IMR-90 (cell line): ENCODE measurements at regions not wholly inside any gene's neighbourhood (a gene's known extent, or its start where the extent isn't known, plus 50 kb on each side); places are given as distances from the start of the nearest gene placed in this dataset.

Source experiments
- ATAC-seq: fragments of 200-7000 bp; cut with Tn5 transposase; 2 replicates; pipeline ENCODE4 v1.9.1; 2020; ENCODE audit warnings: low read depth, mild to moderate bottlenecking, moderate library complexity
- BruUV-seq: library from RNA; stranded (reverse); fragments of 400-500 nt; replicated peaks from 2 replicates; lab custom pipeline; 2021; lab: Mats Ljungman, UMichigan
- CTCF ChIA-PET: fragments of 300-600 bp; formaldehyde crosslinking; extraction: SDS; loops from one replicate; lab custom pipeline; 2021; ENCODE audit warnings: antibody characterized with exemption; lab: Yijun Ruan, JAX
- POLR2A ChIA-PET: fragments of 300-600 bp; sonication (Branson Sonifier 250); formaldehyde crosslinking; loops from one replicate; lab custom pipeline; 2022; ENCODE audit warnings: antibody characterized with exemption; ENCODE audit not compliant: unreplicated experiment; lab: Charles Lee
- DNase-seq: peaks from one replicate; pipeline ENCODE4 v3.0.0; 2013
- H2AFZ ChIP-seq: replicated peaks from 2 replicates; pipeline ENCODE3; 2013; ENCODE audit warnings: low read length, mild to moderate bottlenecking; ENCODE audit not compliant: poor library complexity
- H2AK5ac ChIP-seq: 2 replicates; pipeline ENCODE4 v1.6.1; 2013; ENCODE audit warnings: low read depth, low read length, inconsistent platforms
- H2AK9ac ChIP-seq: replicated peaks from 2 replicates; pipeline ENCODE3; 2013; ENCODE audit warnings: mild to moderate bottlenecking, low read depth, low read length, moderate library complexity; ENCODE audit not compliant: poor library complexity
- H2BK120ac ChIP-seq: 2 replicates; pipeline ENCODE4 v1.6.1; 2013; ENCODE audit warnings: low read depth, low read length, inconsistent platforms
- H2BK15ac ChIP-seq: 3 replicates; pipeline ENCODE4 v1.6.1; 2013; ENCODE audit warnings: low read depth, low read length, inconsistent platforms
- H2BK20ac ChIP-seq: 2 replicates; pipeline ENCODE4 v1.6.1; 2013; ENCODE audit warnings: low read depth, mild to moderate bottlenecking, inconsistent platforms, low read length, moderate library complexity
- H2BK5ac ChIP-seq: 2 replicates; pipeline ENCODE4 v1.6.1; 2013; ENCODE audit warnings: mild to moderate bottlenecking, low read depth, low read length, inconsistent platforms; ENCODE audit not compliant: poor library complexity, severe bottlenecking
- H3K14ac ChIP-seq: replicated peaks from 2 replicates; pipeline ENCODE4 v1.6.1; 2013; ENCODE audit warnings: low read depth, low read length, inconsistent platforms
- H3K18ac ChIP-seq: 2 replicates; pipeline ENCODE4 v1.6.1; 2013; ENCODE audit warnings: low read depth, low read length, control low read depth
- H3K23ac ChIP-seq: 2 replicates; pipeline ENCODE4 v1.6.1; 2013; ENCODE audit warnings: low read depth, low read length, inconsistent platforms
- H3K27ac ChIP-seq: 2 replicates; pipeline ENCODE4 v1.5.1; 2013; ENCODE audit warnings: mild to moderate bottlenecking, control low read depth, low read length; ENCODE audit not compliant: insufficient read depth
- H3K27me3 ChIP-seq: 2 replicates; pipeline ENCODE4 v1.6.1; 2013; ENCODE audit warnings: low read length; ENCODE audit not compliant: control insufficient read depth, insufficient read depth
- H3K36me3 ChIP-seq: 2 replicates; pipeline ENCODE4 v1.6.1; 2013; ENCODE audit warnings: low read length, mixed read lengths; ENCODE audit not compliant: control insufficient read depth, insufficient read depth
- H3K4ac ChIP-seq: 2 replicates; pipeline ENCODE4 v1.6.1; 2013; ENCODE audit warnings: low read depth, low read length, inconsistent platforms
- H3K4me1 ChIP-seq: 2 replicates; pipeline ENCODE4 v1.6.1; 2013; ENCODE audit warnings: low read length, mixed read lengths; ENCODE audit not compliant: control insufficient read depth, insufficient read depth
- H3K4me2 ChIP-seq: 2 replicates; pipeline ENCODE4 v1.6.1; 2013; ENCODE audit warnings: low read depth, mild to moderate bottlenecking, control low read depth, low read length, moderate library complexity
- H3K4me3 ChIP-seq: 2 replicates; pipeline ENCODE4 v1.5.1; 2013; ENCODE audit warnings: low read depth, mild to moderate bottlenecking, control low read depth, low read length, moderate library complexity; ENCODE audit not compliant: insufficient read depth
- H3K56ac ChIP-seq: 2 replicates; pipeline ENCODE4 v1.6.1; 2013; ENCODE audit warnings: low read length, inconsistent platforms; ENCODE audit not compliant: insufficient read depth; ENCODE audit errors: extremely low read depth
- H3K79me1 ChIP-seq, 2 experiments: 2 replicates each; pipeline ENCODE4 v1.6.1; 2013; ENCODE audit warnings: low read length in 2 of 2, inconsistent platforms in 1 of 2, low read depth in 1 of 2
- H3K9ac ChIP-seq: 2 replicates; pipeline ENCODE4 v1.6.1; 2013; ENCODE audit warnings: low read depth, low read length, control low read depth
- H3K9me1 ChIP-seq: 2 replicates; pipeline ENCODE4 v1.6.1; 2013; ENCODE audit warnings: low read length, inconsistent platforms; ENCODE audit not compliant: insufficient read depth
- H3K9me3 ChIP-seq: 2 replicates; pipeline ENCODE4 v1.6.1; 2013; ENCODE audit warnings: low read length; ENCODE audit not compliant: control insufficient read depth, insufficient read depth
- H4K20me1 ChIP-seq: 2 replicates; pipeline ENCODE4 v1.6.1; 2013; ENCODE audit warnings: low read length, inconsistent platforms; ENCODE audit not compliant: insufficient read depth
- H4K5ac ChIP-seq: 2 replicates; pipeline ENCODE4 v1.6.1; 2013; ENCODE audit warnings: mild to moderate bottlenecking, low read depth, low read length, control low read depth
- H4K8ac ChIP-seq, 2 experiments: 2 replicates each; pipeline ENCODE4 v1.6.1; 2013; ENCODE audit warnings: low read depth in 2 of 2, low read length in 2 of 2, control low read depth in 1 of 2, inconsistent platforms in 1 of 2
- H4K91ac ChIP-seq: 2 replicates; pipeline ENCODE4 v1.6.1; 2013; ENCODE audit warnings: low read depth, low read length, inconsistent platforms; ENCODE audit not compliant: insufficient read depth
- BHLHE40 ChIP-seq: fragments of 150-350 bp; IDR thresholded peaks from 2 replicates; pipeline ENCODE4 v1.6.1; 2016; ENCODE audit warnings: mild to moderate bottlenecking, low read depth, low read length
- CEBPB ChIP-seq: IDR thresholded peaks from 2 replicates; pipeline ENCODE4 v1.6.1; 2012; ENCODE audit warnings: low read depth, low read length, improper control_type of control experiment
- CHD1 ChIP-seq: IDR thresholded peaks from 2 replicates; pipeline ENCODE4 v1.6.1; 2012; ENCODE audit warnings: low read depth, low read length, improper control_type of control experiment
- FOS ChIP-seq: fragments of 150-350 bp; IDR thresholded peaks from 2 replicates; pipeline ENCODE4 v1.6.1; 2016; ENCODE audit warnings: low read depth, low read length
- MAZ ChIP-seq: IDR thresholded peaks from 2 replicates; pipeline ENCODE4 v1.6.1; 2012; ENCODE audit warnings: low read depth, mild to moderate bottlenecking, low read length, improper control_type of control experiment, moderate library complexity, borderline replicate concordance
- MXI1 ChIP-seq: IDR thresholded peaks from 2 replicates; pipeline ENCODE4 v1.6.1; 2012; ENCODE audit warnings: low read depth, mild to moderate bottlenecking, low read length, moderate library complexity, borderline replicate concordance
- NFE2L2 ChIP-seq: fragments of 150-350 bp; IDR thresholded peaks from 2 replicates; pipeline ENCODE4 v1.6.1; 2016; ENCODE audit warnings: low read depth, mild to moderate bottlenecking, low read length
- POLR2A ChIP-seq: IDR thresholded peaks from 2 replicates; pipeline ENCODE4 v1.6.1; 2012; ENCODE audit warnings: mild to moderate bottlenecking, low read depth, low read length
- RAD21 ChIP-seq: IDR thresholded peaks from 2 replicates; pipeline ENCODE4 v1.6.1; 2012; ENCODE audit warnings: low read length, improper control_type of control experiment
- RCOR1 ChIP-seq: IDR thresholded peaks from 2 replicates; pipeline ENCODE4 v1.6.1; 2012; ENCODE audit warnings: mild to moderate bottlenecking, low read length, improper control_type of control experiment; ENCODE audit not compliant: insufficient replicate concordance
- RFX5 ChIP-seq: IDR thresholded peaks from 2 replicates; pipeline ENCODE4 v1.8.0; 2012; ENCODE audit warnings: low read depth, mild to moderate bottlenecking, low read length, moderate library complexity
- SMC3 ChIP-seq: fragments of 150-350 bp; IDR thresholded peaks from 2 replicates; pipeline ENCODE4 v1.6.1; 2016; ENCODE audit warnings: low read depth, mild to moderate bottlenecking, antibody characterized with exemption, low read length, moderate library complexity
- WGBS, 2 experiments: methylation state at CpG; one replicate each; pipeline versions ENCODE4 v1.1.5 to v1.1.7; 2013; ENCODE audit warnings: missing lambda C conversion rate in 2 of 2; ENCODE audit not compliant: insufficient read length in 1 of 2; ENCODE audit errors: extremely low coverage in 2 of 2; 5-methylcytosine and 5-hydroxymethylcytosine counted together
- dilution Hi-C: fragments of 300-500 bp; cut with HindIII; formaldehyde crosslinking; loops from one replicate; pipeline ENCODE4 v1.14.3; 2018; ENCODE audit warnings: low sequenced_read_pairs; ENCODE audit not compliant: unreplicated experiment
- in situ Hi-C: fragments of 300-500 bp; cut with MboI; formaldehyde crosslinking; loops from 3 replicates; pipeline ENCODE4 v1.14.3; 2019; ENCODE audit warnings: low sequenced_read_pairs, inconsistent platforms, mixed read lengths
- intact Hi-C: fragments of 100-400 bp; cut with micrococcal nuclease; formaldehyde crosslinking; loops from 2 replicates; pipeline ENCODE4 v1.10.0; 2022
- TF ChIP-seq, protein P1 (sequence below): conservative IDR thresholded peaks from 2 replicates; pipeline ENCODE4 v1.5.1; 2012; ENCODE audit warnings: mild to moderate bottlenecking, low read depth, low read length, improper control_type of control experiment

DNA sequence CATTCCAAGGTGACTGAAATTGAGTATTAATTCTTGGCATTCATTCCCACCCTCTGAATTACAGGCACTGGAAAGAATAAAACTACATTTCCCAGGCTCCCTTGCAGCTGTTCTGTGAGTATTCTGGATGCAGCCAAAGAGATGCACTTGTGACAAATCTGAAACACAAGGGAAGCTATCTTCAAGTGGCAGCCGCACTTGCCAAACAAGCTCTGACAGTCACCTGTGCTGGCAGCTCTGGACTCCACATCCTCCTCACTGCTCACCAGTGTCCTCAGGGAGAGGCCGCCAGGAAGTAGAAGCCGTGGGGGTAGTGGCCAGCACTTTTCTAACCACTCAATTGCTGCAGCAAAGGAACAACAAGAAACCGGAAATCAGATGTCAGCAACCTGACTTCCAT is 275.0 kb downstream of the NR2F1-AS1 start:
- intact Hi-C loops (no loop called here), dilution Hi-C loops (no loop called here), in situ Hi-C loops (no loop called here)
- Histone ChIP-seq H2AFZ (no peak overlapping the region), H3K27me3 (no peaks in the 10 kb centered on the region), H3K4me2 (no peak overlapping the region), H3K23ac (no peak overlapping the region), H2BK5ac (no peak overlapping the region), H2BK20ac (no peak overlapping the region), H4K8ac (no peak overlapping the region), H3K27ac (no peak overlapping the region), H4K91ac (no peak overlapping the region), H2AK9ac (no peak overlapping the region), H3K4me1 (no peaks in the 10 kb centered on the region), H3K4ac (no peak overlapping the region), H3K9me1 (peaks cover 3% of the 10 kb centered on the region), H2AK5ac (no peak overlapping the region), H3K36me3 (no peaks in the 10 kb centered on the region), H4K20me1 (no peaks in the 10 kb centered on the region), H3K4me3 (no peak overlapping the region), H3K14ac (no peak overlapping the region), H3K18ac (no peak overlapping the region), H3K79me1 (no peaks in the 10 kb centered on the region), H3K56ac (no peak overlapping the region), H2BK120ac (no peak overlapping the region), H3K9me3 (no peaks in the 10 kb centered on the region), H4K5ac (no peak overlapping the region), H2BK15ac (no peak overlapping the region), H3K9ac (no peak overlapping the region)
- ChIA-PET CTCF (no interaction called here), POLR2A (no interaction called here)
- 80% methylated on average over 2 of the region's 4 CpGs; no CpG with 5 or more reads in 1 of the 2 experiments for WGBS, 2 experiments
- no peak for ATAC-seq
- DNase-seq = no peak
- no TSS peak for BruUV-seq
- TF ChIP-seq MAZ (no peak), SMC3 (no peak), CEBPB (no peak), MXI1 (no peak), NFE2L2 (no peak), RAD21 (no peak), RCOR1 (no peak), FOS (no peak), BHLHE40 (no peak), POLR2A (no peak), CHD1 (no peak), RFX5 (no peak)
- TF ChIP-seq, protein P1, sequence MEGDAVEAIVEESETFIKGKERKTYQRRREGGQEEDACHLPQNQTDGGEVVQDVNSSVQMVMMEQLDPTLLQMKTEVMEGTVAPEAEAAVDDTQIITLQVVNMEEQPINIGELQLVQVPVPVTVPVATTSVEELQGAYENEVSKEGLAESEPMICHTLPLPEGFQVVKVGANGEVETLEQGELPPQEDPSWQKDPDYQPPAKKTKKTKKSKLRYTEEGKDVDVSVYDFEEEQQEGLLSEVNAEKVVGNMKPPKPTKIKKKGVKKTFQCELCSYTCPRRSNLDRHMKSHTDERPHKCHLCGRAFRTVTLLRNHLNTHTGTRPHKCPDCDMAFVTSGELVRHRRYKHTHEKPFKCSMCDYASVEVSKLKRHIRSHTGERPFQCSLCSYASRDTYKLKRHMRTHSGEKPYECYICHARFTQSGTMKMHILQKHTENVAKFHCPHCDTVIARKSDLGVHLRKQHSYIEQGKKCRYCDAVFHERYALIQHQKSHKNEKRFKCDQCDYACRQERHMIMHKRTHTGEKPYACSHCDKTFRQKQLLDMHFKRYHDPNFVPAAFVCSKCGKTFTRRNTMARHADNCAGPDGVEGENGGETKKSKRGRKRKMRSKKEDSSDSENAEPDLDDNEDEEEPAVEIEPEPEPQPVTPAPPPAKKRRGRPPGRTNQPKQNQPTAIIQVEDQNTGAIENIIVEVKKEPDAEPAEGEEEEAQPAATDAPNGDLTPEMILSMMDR = no peak
